Testis (tissue), 2 donors: ENCODE measurements at regions not wholly inside any gene's neighbourhood (a gene's known extent, or its start where the extent isn't known, plus 50 kb on each side); places are given as distances from the start of the nearest gene placed in this dataset.
"Not testable (repeated sequence)": the region's sequence is repeated elsewhere in the genome, so short reads cannot be mapped to it uniquely, and the experiment has no call there.

Source experiments
- DNase-seq: peaks from one replicate; pipeline ENCODE4 v3.0.0-alpha.2; 2019
- H3K27ac ChIP-seq, 2 donors: fragments of 200-600 bp; sonication (generic); one replicate each; pipeline ENCODE4 v1.5.1; 2019
- H3K27me3 ChIP-seq: fragments of 200-600 bp; sonication (generic); one replicate; pipeline ENCODE4 v1.5.1; 2019
- H3K36me3 ChIP-seq: fragments of 200-600 bp; sonication (generic); one replicate; pipeline ENCODE4 v1.5.1; 2017; ENCODE audit warnings: low read depth; ENCODE audit errors: missing control alignments
- H3K4me1 ChIP-seq: fragments of 200-600 bp; sonication (generic); one replicate; pipeline ENCODE4 v1.5.1; 2019
- H3K4me3 ChIP-seq, 2 donors: fragments of 200-600 bp; sonication (generic); one replicate each; pipeline ENCODE4 v1.5.1; 2017 to 2019
- H3K9me3 ChIP-seq: fragments of 200-600 bp; sonication (generic); one replicate; pipeline ENCODE4 v1.5.1; 2017
- POLR2A ChIP-seq: fragments of 450-650 bp; IDR thresholded peaks from one replicate; pipeline ENCODE4 v1.6.1; 2017; ENCODE audit warnings: antibody characterized with exemption, mild to moderate bottlenecking, moderate library complexity
- WGBS, 2 donors: methylation state at CpG; one replicate each; pipeline ENCODE4 v1.1.5; 2018; 5-methylcytosine and 5-hydroxymethylcytosine counted together
- intact Hi-C: fragments of 100-400 bp; cut with DNase I; formaldehyde crosslinking; loops from one replicate; pipeline ENCODE4 v1.15.1; 2023; ENCODE audit warnings: low total_unique reads
- TF ChIP-seq, protein P1 (sequence below), 3 experiments: fragments of 450-650 bp in 2 of 3; fragments of 200-600 bp in 1 of 3; sonication (generic) in 1 of 3; IDR thresholded peaks; one replicate each; pipeline ENCODE4 v1.5.1; 2016 to 2019; ENCODE audit warnings: antibody characterized with exemption in 3 of 3, mild to moderate bottlenecking in 2 of 3, moderate library complexity in 1 of 3

DNA sequence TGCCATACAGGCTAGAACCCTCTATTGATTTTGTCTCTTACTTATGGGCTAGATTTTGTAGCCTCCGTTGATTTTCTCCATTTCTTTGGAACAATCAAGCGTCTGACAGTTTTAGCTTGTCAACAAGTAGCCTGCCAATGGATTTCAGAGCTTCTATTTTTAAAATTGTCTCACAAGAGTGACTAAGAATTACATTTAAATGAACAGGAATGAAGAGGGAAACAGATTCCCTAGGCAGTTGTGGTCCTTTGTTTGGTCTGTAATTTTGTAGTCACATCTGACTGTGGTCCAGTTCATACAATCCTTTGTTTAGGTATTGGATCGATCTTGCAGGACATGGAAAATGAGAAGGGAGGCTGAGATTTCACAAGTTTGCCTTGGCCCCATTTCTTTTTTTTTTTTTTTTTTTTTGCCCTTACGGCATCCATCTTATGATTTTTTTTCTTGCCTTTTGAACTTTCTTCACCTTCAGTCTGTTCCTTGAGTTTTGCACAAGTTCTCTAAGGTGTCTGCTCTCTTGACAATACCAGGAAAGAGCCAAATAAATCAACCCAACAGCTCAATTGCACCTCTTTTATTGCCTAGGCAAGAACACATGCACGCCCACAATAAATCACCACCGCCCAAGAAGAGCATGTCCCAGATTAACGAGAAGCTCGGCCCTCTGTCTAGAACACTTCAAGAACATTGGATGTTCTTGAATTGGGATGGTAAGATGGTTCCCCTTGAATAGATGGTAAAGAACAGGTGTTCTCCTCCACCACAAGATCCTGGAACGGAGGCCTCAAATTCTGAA, 86.5 kb upstream of the EGFL6 start:
- Histone ChIP-seq H3K4me3 (no peak overlapping the region), H3K27me3 (no peaks in the 10 kb centered on the region), H3K9me3 (no peaks in the 10 kb centered on the region), H3K27ac (no peak overlapping the region), H3K4me1 (peaks cover 2% of the 10 kb centered on the region), H3K36me3 (no peaks in the 10 kb centered on the region)
- intact Hi-C loops, result no loop called here
- no peak for DNase-seq
- TF ChIP-seq, protein P1, sequence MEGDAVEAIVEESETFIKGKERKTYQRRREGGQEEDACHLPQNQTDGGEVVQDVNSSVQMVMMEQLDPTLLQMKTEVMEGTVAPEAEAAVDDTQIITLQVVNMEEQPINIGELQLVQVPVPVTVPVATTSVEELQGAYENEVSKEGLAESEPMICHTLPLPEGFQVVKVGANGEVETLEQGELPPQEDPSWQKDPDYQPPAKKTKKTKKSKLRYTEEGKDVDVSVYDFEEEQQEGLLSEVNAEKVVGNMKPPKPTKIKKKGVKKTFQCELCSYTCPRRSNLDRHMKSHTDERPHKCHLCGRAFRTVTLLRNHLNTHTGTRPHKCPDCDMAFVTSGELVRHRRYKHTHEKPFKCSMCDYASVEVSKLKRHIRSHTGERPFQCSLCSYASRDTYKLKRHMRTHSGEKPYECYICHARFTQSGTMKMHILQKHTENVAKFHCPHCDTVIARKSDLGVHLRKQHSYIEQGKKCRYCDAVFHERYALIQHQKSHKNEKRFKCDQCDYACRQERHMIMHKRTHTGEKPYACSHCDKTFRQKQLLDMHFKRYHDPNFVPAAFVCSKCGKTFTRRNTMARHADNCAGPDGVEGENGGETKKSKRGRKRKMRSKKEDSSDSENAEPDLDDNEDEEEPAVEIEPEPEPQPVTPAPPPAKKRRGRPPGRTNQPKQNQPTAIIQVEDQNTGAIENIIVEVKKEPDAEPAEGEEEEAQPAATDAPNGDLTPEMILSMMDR (IDR thresholded peaks at IDR 0.05), result no peak
- 80 to 82% methylated on average over 8 to 9 of the region's 9 CpGs for WGBS, 2 donors

DNA sequence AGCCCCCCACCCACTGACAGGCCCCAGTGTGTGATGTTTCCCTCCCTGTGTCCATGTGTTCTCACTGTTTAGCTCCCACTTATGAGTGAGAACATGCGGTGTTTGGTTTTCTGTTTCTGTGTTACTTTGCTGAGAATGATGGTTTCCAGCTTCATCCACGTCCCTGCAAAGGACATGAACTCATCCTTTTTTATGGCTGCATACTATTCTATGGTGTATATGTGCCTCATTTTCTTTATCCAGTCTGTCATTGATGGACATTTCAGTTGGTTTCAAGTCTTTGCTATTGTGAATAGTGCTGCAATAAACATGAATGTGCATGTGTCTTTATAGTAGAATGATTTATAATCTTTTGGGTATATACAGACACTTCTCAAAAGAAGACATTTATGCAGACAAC, 88.6 kb upstream of the EGFL6 start:
- H3K36me3 ChIP-seq, H3K4me3 ChIP-seq, H3K9me3 ChIP-seq, DNase-seq, H3K27ac ChIP-seq, H3K4me1 ChIP-seq, intact Hi-C loops, H3K27me3 ChIP-seq: not testable (repeated sequence)
- WGBS, 2 donors, result 88 to 100% methylated on average over 2 of the region's 2 CpGs

DNA sequence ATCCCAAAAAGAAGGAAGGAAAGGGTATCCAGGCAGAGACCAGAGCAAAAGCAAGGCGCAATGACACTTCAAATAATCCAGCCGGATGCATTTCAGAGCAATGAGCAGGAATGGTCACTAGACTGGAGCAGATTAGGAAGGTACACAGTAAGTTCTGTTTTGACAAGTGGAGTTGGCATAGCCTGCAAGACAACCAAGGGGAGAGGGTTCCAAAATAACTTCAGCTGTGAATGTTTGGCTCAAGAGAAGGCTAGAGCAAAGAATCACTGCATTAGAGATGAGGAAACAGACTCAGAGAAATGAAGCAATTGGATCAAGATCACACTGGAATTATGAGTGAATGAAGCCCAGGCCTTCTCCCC, 90.0 kb upstream of the EGFL6 start:
- intact Hi-C loops, result no loop called here
- H3K36me3 ChIP-seq, result no peaks in the 10 kb centered on the region

DNA sequence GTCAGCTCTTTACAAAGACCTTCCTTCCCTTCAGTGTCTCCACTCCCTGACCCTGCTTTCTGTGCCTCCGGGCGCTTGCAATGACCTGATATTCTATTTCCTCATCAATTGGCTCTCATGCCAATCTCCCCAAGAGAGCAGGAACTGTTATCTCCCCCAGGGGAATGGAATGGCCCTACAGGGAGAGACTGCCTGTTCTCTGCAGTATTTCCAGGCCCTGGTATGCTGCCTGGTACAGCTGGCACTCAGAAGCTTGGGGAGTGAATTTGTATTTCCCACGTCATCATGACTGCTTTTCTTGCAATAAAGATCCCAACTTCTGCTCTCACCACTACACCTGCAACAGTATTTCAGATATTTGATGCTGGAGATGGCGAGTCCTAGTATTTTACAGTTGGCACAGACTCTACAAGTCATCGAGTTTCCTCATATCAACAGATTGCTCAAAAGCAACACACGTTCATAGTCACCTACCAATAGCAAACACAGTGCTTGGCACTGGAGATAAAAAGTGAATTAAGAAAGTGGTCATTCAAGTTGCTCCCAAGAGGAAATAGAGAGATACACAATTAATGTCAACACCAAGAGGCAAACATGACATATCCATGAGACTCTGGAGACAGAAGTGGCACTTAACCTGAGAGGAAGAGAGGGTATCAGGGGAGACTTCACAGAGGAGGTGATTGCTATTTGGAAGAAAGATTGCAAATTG, 90.5 kb upstream of the EGFL6 start:
- no peaks in the 10 kb centered on the region for H3K4me1 ChIP-seq
- H3K27me3 ChIP-seq, result no peaks in the 10 kb centered on the region
- TF ChIP-seq, protein P1 (IDR thresholded peaks at IDR 0.05), result no peak
- intact Hi-C loops, result no loop called here
- H3K36me3 ChIP-seq, result no peaks in the 10 kb centered on the region
- no peak overlapping the region for H3K27ac ChIP-seq
- DNase-seq, result no peak
- no peak overlapping the region for H3K4me3 ChIP-seq
- 87 to 91% methylated on average over 5 of the region's 6 CpGs for WGBS, 2 donors
- H3K9me3 ChIP-seq, result no peaks in the 10 kb centered on the region

More for the DNA sequence above, 90.0 kb upstream of the EGFL6 start:
- no peak for DNase-seq
- Histone ChIP-seq H3K4me3 (no peak overlapping the region), H3K4me1 (no peaks in the 10 kb centered on the region), H3K27me3 (no peaks in the 10 kb centered on the region), H3K9me3 (no peaks in the 10 kb centered on the region), H3K27ac (no peak overlapping the region)
- TF ChIP-seq, protein P1 (IDR thresholded peaks at IDR 0.05), result no peak
- TF ChIP-seq POLR2A, result no peak
- 91 to 100% methylated on average over 2 of the region's 2 CpGs for WGBS, 2 donors

DNA sequence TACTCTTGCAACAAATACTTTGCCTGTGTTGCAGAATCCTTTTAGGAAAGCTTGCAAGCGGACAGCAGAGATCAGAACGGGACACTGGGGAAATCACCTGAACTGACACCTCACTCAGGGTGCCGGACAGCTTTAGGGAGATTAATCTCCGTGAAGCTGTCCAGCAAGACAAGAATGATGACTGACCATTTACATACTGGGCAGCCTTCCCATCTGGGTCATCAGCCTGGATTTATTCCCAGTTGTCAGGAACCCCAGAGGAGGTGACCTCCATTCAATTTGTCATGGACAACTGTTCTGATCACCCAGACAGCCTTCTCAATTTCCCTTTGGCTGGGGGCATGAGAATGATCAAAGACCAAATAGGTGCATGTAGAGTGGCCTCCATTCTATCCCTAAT, 93.0 kb upstream of the EGFL6 start:
- H3K4me3 ChIP-seq, result no peak overlapping the region
- no peaks in the 10 kb centered on the region for H3K4me1 ChIP-seq
- intact Hi-C loops, result no loop called here
- DNase-seq, result no peak
- no peaks in the 10 kb centered on the region for H3K36me3 ChIP-seq
- 80 to 93% methylated on average over 3 to 4 of the region's 4 CpGs for WGBS, 2 donors
- TF ChIP-seq POLR2A, result no peak
- TF ChIP-seq, protein P1 (IDR thresholded peaks at IDR 0.05), result no peak
- H3K27me3 ChIP-seq, result no peaks in the 10 kb centered on the region
- no peaks in the 10 kb centered on the region for H3K9me3 ChIP-seq
- no peak overlapping the region for H3K27ac ChIP-seq
